Ovary (tissue), 7 donors: ENCODE measurements at regions not wholly inside any gene's neighbourhood (a gene's known extent, or its start where the extent isn't known, plus 50 kb on each side); places are given as distances from the start of the nearest gene placed in this dataset.

Experiments
- DNase-seq, 5 donors: peaks; one replicate each; pipeline ENCODE4 v3.0.0-alpha.2; 2019 to 2020
- H3K27ac ChIP-seq, 2 donors: fragments of 200-600 bp; one replicate each; pipeline versions ENCODE4 v1.5.1 to v1.8.0; 2019 to 2022
- H3K27me3 ChIP-seq: fragments of 200-600 bp; one replicate; pipeline ENCODE4 v1.8.0; 2022
- H3K36me3 ChIP-seq: fragments of 200-600 bp; sonication (generic); one replicate; pipeline ENCODE4 v1.5.1; 2019
- H3K4me1 ChIP-seq: one replicate; pipeline ENCODE4 v1.8.1; 2013; ENCODE audit warnings: mild to moderate bottlenecking, moderate library complexity; ENCODE audit not compliant: insufficient read depth
- H3K4me3 ChIP-seq: fragments of 200-600 bp; sonication (generic); one replicate; pipeline ENCODE4 v1.5.1; 2017
- H3K9me3 ChIP-seq, 2 donors: fragments of 200-600 bp in 1 of 2; sonication (generic) in 1 of 2; one replicate each; pipeline versions ENCODE4 v1.5.1 to v1.8.1; 2013 to 2019; ENCODE audit warnings: mild to moderate bottlenecking in 1 of 2, moderate library complexity in 1 of 2
- CTCF ChIP-seq, 3 donors: fragments of 450-650 bp in 2 of 3; fragments of 200-600 bp in 1 of 3; IDR thresholded peaks; one replicate each; pipeline versions ENCODE4 v1.5.1 to v1.8.0; 2016 to 2022; ENCODE audit warnings: antibody characterized with exemption in 3 of 3, mild to moderate bottlenecking in 1 of 3
- EP300 ChIP-seq: sonication (generic); formaldehyde crosslinking; IDR thresholded peaks from one replicate; pipeline ENCODE4 v1.6.1; 2017; ENCODE audit warnings: antibody characterized with exemption
- POLR2A ChIP-seq: fragments of 450-650 bp; IDR thresholded peaks from one replicate; pipeline ENCODE4 v1.6.1; 2017; ENCODE audit warnings: antibody characterized with exemption, mild to moderate bottlenecking, moderate library complexity
- WGBS, 3 donors: extraction: QIAGEN DNeasy Blood & Tissue Kit in 1 of 3; methylation state at CpG; one replicate each; pipeline versions ENCODE4 v1.1.5 to v1.1.7; 2013 to 2017; 5-methylcytosine and 5-hydroxymethylcytosine counted together
- intact Hi-C, 4 donors: fragments of 100-400 bp; cut with DNase I; formaldehyde crosslinking; loops; one replicate each; pipeline versions ENCODE4 v1.11.0 to v1.15.1; 2022 to 2023
- donor health status: DM: no; HTN: no; CAD: no; lungs with moderate emphysema.
- donor health status: DM: no; HTN: no; CAD: no.
- donor health status: Bipolar disorder and iron deficiency.
- donor health status: DM: no; HTN: no; CAD: no.
- donor health status: DM: yes; HTN: yes; CAD: no.

DNA sequence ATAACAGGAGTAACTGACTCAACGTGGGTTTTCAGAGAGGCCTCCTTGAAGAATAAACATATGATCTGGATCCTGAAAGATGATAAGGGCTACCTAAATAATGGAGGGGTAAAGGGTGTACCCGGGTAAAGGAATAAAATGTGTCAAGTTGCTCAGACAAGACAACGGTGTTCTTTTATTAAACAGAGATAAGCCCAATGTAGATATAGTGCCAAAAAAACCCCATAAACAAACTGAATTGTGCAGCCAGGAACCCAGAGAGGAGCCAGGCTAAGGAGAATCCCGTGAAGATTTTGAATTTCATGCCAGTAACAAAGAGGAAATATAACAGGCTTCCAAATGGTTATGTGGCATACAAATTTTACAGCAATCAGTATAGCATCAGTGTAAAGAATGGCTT lies 618.2 kb downstream of the CPS1 start:
- no peaks in the 10 kb centered on the region for H3K4me1 ChIP-seq
- intact Hi-C loops: no loop called here
- H3K4me3 ChIP-seq: no peak overlapping the region
- TF ChIP-seq POLR2A (no peak), CTCF (IDR thresholded peaks at IDR 0.05) (no peak), EP300 (no peak)
- 36 to 49% (median 39%) methylated on average over 4 of the region's 4 CpGs for WGBS, 3 donors
- H3K27me3 ChIP-seq: no peaks in the 10 kb centered on the region
- no peaks in the 10 kb centered on the region for H3K9me3 ChIP-seq
- DNase-seq: no peak
- no peaks in the 10 kb centered on the region for H3K36me3 ChIP-seq
- no peak overlapping the region for H3K27ac ChIP-seq

DNA sequence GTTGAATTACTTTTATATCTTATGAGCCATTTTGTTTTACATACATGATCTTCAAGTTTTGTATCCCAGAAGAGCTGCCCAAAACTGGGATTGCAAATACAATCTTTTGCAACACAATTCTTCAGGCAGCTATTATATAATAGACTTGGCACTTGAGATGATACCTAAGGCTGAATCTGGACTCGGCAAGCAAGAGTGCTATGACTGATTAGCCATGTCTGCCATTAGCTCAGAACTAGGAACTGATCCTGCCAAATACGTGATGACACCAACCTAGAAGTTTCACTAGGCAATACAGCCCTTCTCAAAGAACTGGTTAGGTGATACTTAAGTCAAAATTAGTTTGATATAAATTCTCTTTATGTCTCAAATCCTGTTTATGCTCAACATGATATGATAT lies 619.6 kb downstream of the CPS1 start:
- Histone ChIP-seq H3K4me3 (no peak overlapping the region), H3K27me3 (no peaks in the 10 kb centered on the region), H3K36me3 (no peaks in the 10 kb centered on the region), H3K27ac (no peak overlapping the region), H3K9me3 (no peaks in the 10 kb centered on the region), H3K4me1 (no peaks in the 10 kb centered on the region)
- no peak for DNase-seq
- WGBS, 3 donors: 63 to 77% (median 64%) methylated on average over 2 of the region's 2 CpGs
- no peak for TF ChIP-seq EP300
- no peak for TF ChIP-seq POLR2A
- TF ChIP-seq CTCF (IDR thresholded peaks at IDR 0.05): no peak
- intact Hi-C loops: no loop called here

DNA sequence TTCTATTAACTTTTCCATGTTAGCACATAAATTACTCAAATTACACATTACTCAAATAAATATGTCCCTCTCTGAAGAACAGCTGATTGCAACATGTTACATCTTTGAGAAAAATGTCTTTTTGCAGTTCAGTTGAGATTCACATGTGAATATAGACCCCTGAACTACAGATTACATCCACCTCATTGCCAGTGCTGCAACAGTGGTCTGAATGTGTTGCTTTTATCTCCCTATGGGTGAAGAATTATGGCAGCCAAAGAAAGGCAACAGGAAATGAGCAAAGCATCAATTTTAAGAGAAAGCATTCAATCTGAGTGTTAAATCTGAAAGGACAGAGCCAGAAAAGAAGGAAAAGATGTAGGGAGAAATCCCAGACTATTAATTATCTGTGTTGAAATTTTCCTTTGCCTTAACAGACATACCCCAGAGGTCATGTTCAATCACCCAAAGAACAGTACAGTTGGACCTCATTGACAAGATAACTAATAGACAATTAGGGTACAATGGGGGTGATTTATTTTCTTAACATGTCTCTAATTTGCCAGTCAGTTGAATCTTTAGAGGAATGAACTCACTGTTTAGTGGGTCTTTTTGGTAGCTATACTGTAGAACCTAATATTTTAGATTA lies 620.2 kb downstream of the CPS1 start:
- H3K4me1 ChIP-seq: no peaks in the 10 kb centered on the region
- intact Hi-C loops: no loop called here

GRCh38 chr2:211181626-211182025 lies 625.2 kb downstream of the CPS1 start:
- no peaks in the 10 kb centered on the region for H3K9me3 ChIP-seq
- no peaks in the 10 kb centered on the region for H3K27me3 ChIP-seq
- TF ChIP-seq CTCF (IDR thresholded peaks at IDR 0.05) (no peak), POLR2A (no peak), EP300 (no peak)
- no peak overlapping the region for H3K27ac ChIP-seq
- no peaks in the 10 kb centered on the region for H3K4me1 ChIP-seq
- H3K36me3 ChIP-seq: no peaks in the 10 kb centered on the region
- DNase-seq: no peak
- H3K4me3 ChIP-seq: no peak overlapping the region
- 23 to 34% (median 31%) methylated on average over 5 of the region's 5 CpGs for WGBS, 3 donors
- intact Hi-C loops: no loop called here

More for the DNA sequence above, 620.2 kb downstream of the CPS1 start:
- no peaks in the 10 kb centered on the region for H3K27me3 ChIP-seq
- TF ChIP-seq CTCF (IDR thresholded peaks at IDR 0.05): no peak
- TF ChIP-seq POLR2A: no peak
- no peak for TF ChIP-seq EP300
- no peaks in the 10 kb centered on the region for H3K36me3 ChIP-seq
- DNase-seq: no peak
- no peaks in the 10 kb centered on the region for H3K9me3 ChIP-seq
- H3K4me3 ChIP-seq: no peak overlapping the region
- H3K27ac ChIP-seq: no peak overlapping the region

DNA sequence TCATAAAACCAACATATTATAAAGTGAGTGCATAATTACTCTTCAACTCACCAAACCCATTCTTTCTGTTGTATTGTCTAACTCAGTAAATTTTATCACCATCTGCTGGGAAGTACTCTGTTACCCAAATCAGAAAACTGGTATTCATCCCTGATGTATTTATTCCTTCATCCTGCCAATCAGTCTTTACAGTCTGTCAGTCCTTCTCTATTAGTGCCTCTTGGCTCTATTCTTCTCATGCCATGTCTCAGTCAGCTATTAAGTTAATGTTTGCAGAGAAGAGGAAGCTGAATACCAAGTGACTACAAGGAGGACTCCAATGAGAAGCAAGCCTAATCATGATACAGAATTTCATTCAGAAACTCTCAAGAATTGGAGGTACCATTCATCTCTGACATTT lies 631.2 kb downstream of the CPS1 start:
- Histone ChIP-seq H3K27ac (no peak overlapping the region), H3K27me3 (no peaks in the 10 kb centered on the region), H3K4me3 (no peak overlapping the region), H3K36me3 (no peaks in the 10 kb centered on the region), H3K9me3 (no peaks in the 10 kb centered on the region), H3K4me1 (no peaks in the 10 kb centered on the region)
- DNase-seq: no peak
- intact Hi-C loops: no loop called here
- TF ChIP-seq POLR2A (no peak), EP300 (no peak), CTCF (IDR thresholded peaks at IDR 0.05) (no peak)
